GM23338 (cell line): ENCODE measurements at regions not wholly inside any gene's neighbourhood (a gene's known extent, or its start where the extent isn't known, plus 50 kb on each side); places are given as distances from the start of the nearest gene placed in this dataset.

ENCODE experiments used
- EZH2 ChIP-seq: fragments of 200-600 bp; sonication (generic); IDR thresholded peaks from one replicate; pipeline ENCODE4 v1.8.0; 2017; ENCODE audit warnings: antibody characterized with exemption, mild to moderate bottlenecking, low read depth; ENCODE audit not compliant: unreplicated experiment
- EZH2phosphoT487 ChIP-seq: fragments of 200-600 bp; sonication (generic); IDR thresholded peaks from one replicate; pipeline ENCODE4 v1.8.1; 2018; ENCODE audit warnings: antibody characterized with exemption; ENCODE audit not compliant: unreplicated experiment
- POLR2AphosphoS5 ChIP-seq: IDR thresholded peaks from 2 replicates; pipeline ENCODE4 v1.6.1; 2016; ENCODE audit warnings: antibody characterized with exemption, low read depth
- TF ChIP-seq, protein P1 (sequence below), 2 experiments: fragments of 200-600 bp in 1 of 2; sonication (generic) in 1 of 2; conservative IDR thresholded peaks; 2 replicates each; pipeline versions ENCODE4 v1.5.1 to v1.6.1; 2016 to 2017; ENCODE audit warnings: antibody characterized with exemption in 2 of 2, low read depth in 2 of 2, mild to moderate bottlenecking in 2 of 2, moderate library complexity in 1 of 2
- TF ChIP-seq, protein P2 (sequence below): IDR thresholded peaks from one replicate; pipeline ENCODE4 v1.6.1; 2018; ENCODE audit warnings: antibody characterized with exemption; ENCODE audit not compliant: unreplicated experiment
- TF ChIP-seq, protein P3 (sequence below): IDR thresholded peaks from 2 replicates; pipeline ENCODE4 v1.6.1; 2016; ENCODE audit warnings: antibody characterized with exemption

DNA sequence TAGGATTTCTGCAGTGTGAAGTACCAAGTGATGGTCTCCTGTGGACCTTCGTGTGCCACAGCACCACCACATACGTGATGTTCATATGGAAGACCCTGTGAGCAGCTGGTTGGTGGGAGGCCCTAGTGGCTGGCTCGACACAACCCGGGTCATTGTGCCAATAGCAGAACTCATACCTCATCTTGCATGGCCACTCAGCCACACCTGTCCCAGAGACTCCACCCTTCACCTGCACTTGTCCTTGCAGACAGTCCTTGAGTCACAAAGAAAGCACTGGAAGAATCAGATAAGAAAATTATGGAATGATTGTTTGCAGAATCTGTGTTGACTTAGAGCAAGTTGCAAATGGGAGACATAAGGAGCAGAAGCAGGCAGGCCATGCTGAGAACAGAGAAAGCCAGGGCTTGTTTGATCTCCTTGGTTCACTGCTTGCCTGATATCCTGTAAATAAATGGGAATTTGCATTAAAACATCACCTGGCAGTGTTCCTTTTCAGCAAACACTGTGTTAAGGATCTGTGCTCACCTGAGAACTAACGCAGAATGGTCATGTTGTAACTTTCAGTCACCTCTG is 307.7 kb downstream of the SIPA1L2 start:
- TF ChIP-seq, protein P1, sequence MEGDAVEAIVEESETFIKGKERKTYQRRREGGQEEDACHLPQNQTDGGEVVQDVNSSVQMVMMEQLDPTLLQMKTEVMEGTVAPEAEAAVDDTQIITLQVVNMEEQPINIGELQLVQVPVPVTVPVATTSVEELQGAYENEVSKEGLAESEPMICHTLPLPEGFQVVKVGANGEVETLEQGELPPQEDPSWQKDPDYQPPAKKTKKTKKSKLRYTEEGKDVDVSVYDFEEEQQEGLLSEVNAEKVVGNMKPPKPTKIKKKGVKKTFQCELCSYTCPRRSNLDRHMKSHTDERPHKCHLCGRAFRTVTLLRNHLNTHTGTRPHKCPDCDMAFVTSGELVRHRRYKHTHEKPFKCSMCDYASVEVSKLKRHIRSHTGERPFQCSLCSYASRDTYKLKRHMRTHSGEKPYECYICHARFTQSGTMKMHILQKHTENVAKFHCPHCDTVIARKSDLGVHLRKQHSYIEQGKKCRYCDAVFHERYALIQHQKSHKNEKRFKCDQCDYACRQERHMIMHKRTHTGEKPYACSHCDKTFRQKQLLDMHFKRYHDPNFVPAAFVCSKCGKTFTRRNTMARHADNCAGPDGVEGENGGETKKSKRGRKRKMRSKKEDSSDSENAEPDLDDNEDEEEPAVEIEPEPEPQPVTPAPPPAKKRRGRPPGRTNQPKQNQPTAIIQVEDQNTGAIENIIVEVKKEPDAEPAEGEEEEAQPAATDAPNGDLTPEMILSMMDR (conservative IDR thresholded peaks at IDR 0.05; ENCODE audit: low read depth in 2 of 2) = no peak
- TF ChIP-seq, protein P2, sequence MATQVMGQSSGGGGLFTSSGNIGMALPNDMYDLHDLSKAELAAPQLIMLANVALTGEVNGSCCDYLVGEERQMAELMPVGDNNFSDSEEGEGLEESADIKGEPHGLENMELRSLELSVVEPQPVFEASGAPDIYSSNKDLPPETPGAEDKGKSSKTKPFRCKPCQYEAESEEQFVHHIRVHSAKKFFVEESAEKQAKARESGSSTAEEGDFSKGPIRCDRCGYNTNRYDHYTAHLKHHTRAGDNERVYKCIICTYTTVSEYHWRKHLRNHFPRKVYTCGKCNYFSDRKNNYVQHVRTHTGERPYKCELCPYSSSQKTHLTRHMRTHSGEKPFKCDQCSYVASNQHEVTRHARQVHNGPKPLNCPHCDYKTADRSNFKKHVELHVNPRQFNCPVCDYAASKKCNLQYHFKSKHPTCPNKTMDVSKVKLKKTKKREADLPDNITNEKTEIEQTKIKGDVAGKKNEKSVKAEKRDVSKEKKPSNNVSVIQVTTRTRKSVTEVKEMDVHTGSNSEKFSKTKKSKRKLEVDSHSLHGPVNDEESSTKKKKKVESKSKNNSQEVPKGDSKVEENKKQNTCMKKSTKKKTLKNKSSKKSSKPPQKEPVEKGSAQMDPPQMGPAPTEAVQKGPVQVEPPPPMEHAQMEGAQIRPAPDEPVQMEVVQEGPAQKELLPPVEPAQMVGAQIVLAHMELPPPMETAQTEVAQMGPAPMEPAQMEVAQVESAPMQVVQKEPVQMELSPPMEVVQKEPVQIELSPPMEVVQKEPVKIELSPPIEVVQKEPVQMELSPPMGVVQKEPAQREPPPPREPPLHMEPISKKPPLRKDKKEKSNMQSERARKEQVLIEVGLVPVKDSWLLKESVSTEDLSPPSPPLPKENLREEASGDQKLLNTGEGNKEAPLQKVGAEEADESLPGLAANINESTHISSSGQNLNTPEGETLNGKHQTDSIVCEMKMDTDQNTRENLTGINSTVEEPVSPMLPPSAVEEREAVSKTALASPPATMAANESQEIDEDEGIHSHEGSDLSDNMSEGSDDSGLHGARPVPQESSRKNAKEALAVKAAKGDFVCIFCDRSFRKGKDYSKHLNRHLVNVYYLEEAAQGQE = no peak
- TF ChIP-seq EZH2 = no peak
- TF ChIP-seq, protein P3, sequence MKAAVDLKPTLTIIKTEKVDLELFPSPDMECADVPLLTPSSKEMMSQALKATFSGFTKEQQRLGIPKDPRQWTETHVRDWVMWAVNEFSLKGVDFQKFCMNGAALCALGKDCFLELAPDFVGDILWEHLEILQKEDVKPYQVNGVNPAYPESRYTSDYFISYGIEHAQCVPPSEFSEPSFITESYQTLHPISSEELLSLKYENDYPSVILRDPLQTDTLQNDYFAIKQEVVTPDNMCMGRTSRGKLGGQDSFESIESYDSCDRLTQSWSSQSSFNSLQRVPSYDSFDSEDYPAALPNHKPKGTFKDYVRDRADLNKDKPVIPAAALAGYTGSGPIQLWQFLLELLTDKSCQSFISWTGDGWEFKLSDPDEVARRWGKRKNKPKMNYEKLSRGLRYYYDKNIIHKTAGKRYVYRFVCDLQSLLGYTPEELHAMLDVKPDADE = no peak
- TF ChIP-seq EZH2phosphoT487 = no peak
- no peak for TF ChIP-seq POLR2AphosphoS5
